Karpas-422 (cell line): ENCODE measurements at regions not wholly inside any gene's neighbourhood (a gene's known extent, or its start where the extent isn't known, plus 50 kb on each side); places are given as distances from the start of the nearest gene placed in this dataset.
"Not testable (repeated sequence)": the region's sequence is repeated elsewhere in the genome, so short reads cannot be mapped to it uniquely, and the experiment has no call there.

Experiments
- DNase-seq: peaks from one replicate; pipeline ENCODE4 v3.0.0-alpha.2; 2015
- H2AFZ ChIP-seq: fragments of 200-600 bp; sonication (generic); 2 replicates; pipeline ENCODE4 v1.6.1; 2014; ENCODE audit warnings: antibody characterized with exemption, low read length, mixed read lengths
- H3K27ac ChIP-seq: fragments of 200-600 bp; sonication (generic); 2 replicates; pipeline ENCODE4 v1.5.1; 2014; ENCODE audit warnings: mild to moderate bottlenecking, low read length, moderate library complexity
- H3K27me3 ChIP-seq: fragments of 200-600 bp; sonication (generic); 2 replicates; pipeline ENCODE4 v1.6.1; 2014; ENCODE audit warnings: low read length, mixed read lengths
- H3K36me3 ChIP-seq: fragments of 200-600 bp; sonication (generic); 2 replicates; pipeline ENCODE4 v1.6.1; 2014; ENCODE audit warnings: low read length, mixed read lengths; ENCODE audit not compliant: insufficient read depth
- H3K4me1 ChIP-seq: fragments of 200-600 bp; sonication (generic); 2 replicates; pipeline ENCODE4 v1.6.1; 2014; ENCODE audit warnings: mild to moderate bottlenecking, low read length, mixed read lengths
- H3K4me2 ChIP-seq: fragments of 200-600 bp; sonication (generic); 2 replicates; pipeline ENCODE4 v1.6.1; 2014; ENCODE audit warnings: low read length, low read depth, mild to moderate bottlenecking; ENCODE audit not compliant: poor library complexity, severe bottlenecking
- H3K4me3 ChIP-seq: fragments of 200-600 bp; sonication (generic); 2 replicates; pipeline ENCODE4 v1.5.1; 2014; ENCODE audit warnings: mild to moderate bottlenecking, antibody characterized with exemption, low read length, mixed read lengths
- H3K79me2 ChIP-seq: fragments of 200-600 bp; sonication (generic); 2 replicates; pipeline ENCODE4 v1.6.1; 2014; ENCODE audit warnings: mild to moderate bottlenecking, low read length, mixed read lengths
- H3K9ac ChIP-seq: fragments of 200-600 bp; sonication (generic); 2 replicates; pipeline ENCODE4 v1.6.0; 2014; ENCODE audit warnings: low read length
- H3K9me2 ChIP-seq: fragments of 200-600 bp; sonication (generic), shearing (Covaris generic); replicated peaks from 2 replicates; pipeline ENCODE4 v1.6.0; 2014; ENCODE audit warnings: mild to moderate bottlenecking, low read length, moderate library complexity; ENCODE audit not compliant: insufficient read depth
- H3K9me3 ChIP-seq: fragments of 300-700, 200-600 bp; sonication (generic); 2 replicates; pipeline ENCODE4 v1.6.1; 2014; ENCODE audit warnings: low read length, mixed read lengths
- H4K20me1 ChIP-seq: fragments of 200-600 bp; sonication (generic); 2 replicates; pipeline ENCODE4 v1.6.1; 2014; ENCODE audit warnings: mild to moderate bottlenecking, antibody characterized with exemption, low read length, low read depth; ENCODE audit not compliant: insufficient read depth

GRCh38 chr1:209168204-209168603 lies 415.3 kb upstream of the CAMK1G start:
- Histone ChIP-seq H4K20me1 (no peaks in the 10 kb centered on the region), H3K4me1 (no peaks in the 10 kb centered on the region), H3K27me3 (no peaks in the 10 kb centered on the region), H3K9me2 (no peaks in the 10 kb centered on the region), H3K9ac (no peak overlapping the region), H3K9me3 (no peaks in the 10 kb centered on the region), H3K79me2 (no peaks in the 10 kb centered on the region), H3K4me2 (no peak overlapping the region), H3K27ac (no peak overlapping the region), H2AFZ (no peak overlapping the region), H3K36me3 (no peaks in the 10 kb centered on the region), H3K4me3 (no peak overlapping the region)
- DNase-seq, result no peak

- no peak overlapping the region for H3K4me2 ChIP-seq
- no peak overlapping the region for H3K27ac ChIP-seq
- no peak overlapping the region for H3K4me3 ChIP-seq
- no peak overlapping the region for H2AFZ ChIP-seq
- H3K9ac ChIP-seq, result no peak overlapping the region
- H3K36me3 ChIP-seq, result no peaks in the 10 kb centered on the region
- H3K27me3 ChIP-seq, result no peaks in the 10 kb centered on the region
- H4K20me1 ChIP-seq, result no peaks in the 10 kb centered on the region
- H3K9me2 ChIP-seq, result no peaks in the 10 kb centered on the region
- H3K9me3 ChIP-seq, result no peaks in the 10 kb centered on the region
- no peak for DNase-seq
- no peaks in the 10 kb centered on the region for H3K79me2 ChIP-seq
- H3K4me1 ChIP-seq, result no peaks in the 10 kb centered on the region
Observed at GRCh38 chr1:209171151-209171550, 412.4 kb upstream of the CAMK1G start.

- no peak overlapping the region for H2AFZ ChIP-seq
- H3K4me3 ChIP-seq, result no peak overlapping the region
- H3K4me1 ChIP-seq, result no peaks in the 10 kb centered on the region
- H3K9ac ChIP-seq, result no peak overlapping the region
- no peak overlapping the region for H3K4me2 ChIP-seq
- no peaks in the 10 kb centered on the region for H3K36me3 ChIP-seq
- no peaks in the 10 kb centered on the region for H3K9me2 ChIP-seq
- DNase-seq, result no peak
- H3K27me3 ChIP-seq, result no peaks in the 10 kb centered on the region
- no peaks in the 10 kb centered on the region for H3K9me3 ChIP-seq
- no peak overlapping the region for H3K27ac ChIP-seq
- no peaks in the 10 kb centered on the region for H4K20me1 ChIP-seq
- no peaks in the 10 kb centered on the region for H3K79me2 ChIP-seq
Observed at GRCh38 chr1:209172286-209172685, 411.2 kb upstream of the CAMK1G start.

GRCh38 chr1:209172792-209173542 lies 410.5 kb upstream of the CAMK1G start:
- DNase-seq, H3K9me3 ChIP-seq, H3K9me2 ChIP-seq, H4K20me1 ChIP-seq, H3K36me3 ChIP-seq, H3K27me3 ChIP-seq, H2AFZ ChIP-seq, H3K4me2 ChIP-seq, H3K4me1 ChIP-seq, H3K4me3 ChIP-seq, H3K79me2 ChIP-seq, H3K9ac ChIP-seq, H3K27ac ChIP-seq: not testable (repeated sequence)

GRCh38 chr1:209173796-209174195 lies 409.7 kb upstream of the CAMK1G start:
- not testable (repeated sequence) for H3K9me3 ChIP-seq, H3K4me1 ChIP-seq, H3K4me2 ChIP-seq, H3K4me3 ChIP-seq, DNase-seq, H2AFZ ChIP-seq, H3K79me2 ChIP-seq, H3K36me3 ChIP-seq, H3K27me3 ChIP-seq, H3K9me2 ChIP-seq, H4K20me1 ChIP-seq, H3K27ac ChIP-seq, H3K9ac ChIP-seq

- no peak overlapping the region for H3K27ac ChIP-seq
- H3K79me2 ChIP-seq, result no peaks in the 10 kb centered on the region
- H3K9me2 ChIP-seq, result no peaks in the 10 kb centered on the region
- H3K4me2 ChIP-seq, result no peak overlapping the region
- no peak overlapping the region for H3K9ac ChIP-seq
- no peaks in the 10 kb centered on the region for H3K27me3 ChIP-seq
- H3K4me3 ChIP-seq, result no peak overlapping the region
- DNase-seq, result no peak
- no peaks in the 10 kb centered on the region for H3K36me3 ChIP-seq
- no peaks in the 10 kb centered on the region for H3K9me3 ChIP-seq
- H3K4me1 ChIP-seq, result no peaks in the 10 kb centered on the region
- H4K20me1 ChIP-seq, result no peaks in the 10 kb centered on the region
- H2AFZ ChIP-seq, result no peak overlapping the region
Observed at GRCh38 chr1:209176866-209177430, 406.6 kb upstream of the CAMK1G start.

GRCh38 chr1:209183195-209183594 lies 400.3 kb upstream of the CAMK1G start:
- H4K20me1 ChIP-seq, result no peaks in the 10 kb centered on the region
- no peak overlapping the region for H2AFZ ChIP-seq
- no peak overlapping the region for H3K9ac ChIP-seq
- no peaks in the 10 kb centered on the region for H3K36me3 ChIP-seq
- no peaks in the 10 kb centered on the region for H3K9me2 ChIP-seq
- H3K4me1 ChIP-seq, result no peaks in the 10 kb centered on the region
- H3K27ac ChIP-seq, result no peak overlapping the region
- H3K79me2 ChIP-seq, result no peaks in the 10 kb centered on the region
- H3K27me3 ChIP-seq, result no peaks in the 10 kb centered on the region
- H3K4me2 ChIP-seq, result no peak overlapping the region
- no peak overlapping the region for H3K4me3 ChIP-seq
- no peaks in the 10 kb centered on the region for H3K9me3 ChIP-seq
- no peak for DNase-seq

GRCh38 chr1:209187589-209187988 lies 395.9 kb upstream of the CAMK1G start:
- H3K27ac ChIP-seq, result no peak overlapping the region
- no peak overlapping the region for H3K4me2 ChIP-seq
- no peaks in the 10 kb centered on the region for H3K36me3 ChIP-seq
- no peak overlapping the region for H3K4me3 ChIP-seq
- no peaks in the 10 kb centered on the region for H3K4me1 ChIP-seq
- no peak overlapping the region for H2AFZ ChIP-seq
- H3K9ac ChIP-seq, result no peak overlapping the region
- no peaks in the 10 kb centered on the region for H3K79me2 ChIP-seq
- no peaks in the 10 kb centered on the region for H4K20me1 ChIP-seq
- DNase-seq, result no peak
- no peaks in the 10 kb centered on the region for H3K27me3 ChIP-seq
- no peaks in the 10 kb centered on the region for H3K9me3 ChIP-seq
- no peaks in the 10 kb centered on the region for H3K9me2 ChIP-seq
